ENCODE measurements at regions not wholly inside any gene's neighbourhood (a gene's known extent, or its start where the extent isn't known, plus 50 kb on each side); places are given as distances from the start of the nearest gene placed in this dataset.

DNA sequence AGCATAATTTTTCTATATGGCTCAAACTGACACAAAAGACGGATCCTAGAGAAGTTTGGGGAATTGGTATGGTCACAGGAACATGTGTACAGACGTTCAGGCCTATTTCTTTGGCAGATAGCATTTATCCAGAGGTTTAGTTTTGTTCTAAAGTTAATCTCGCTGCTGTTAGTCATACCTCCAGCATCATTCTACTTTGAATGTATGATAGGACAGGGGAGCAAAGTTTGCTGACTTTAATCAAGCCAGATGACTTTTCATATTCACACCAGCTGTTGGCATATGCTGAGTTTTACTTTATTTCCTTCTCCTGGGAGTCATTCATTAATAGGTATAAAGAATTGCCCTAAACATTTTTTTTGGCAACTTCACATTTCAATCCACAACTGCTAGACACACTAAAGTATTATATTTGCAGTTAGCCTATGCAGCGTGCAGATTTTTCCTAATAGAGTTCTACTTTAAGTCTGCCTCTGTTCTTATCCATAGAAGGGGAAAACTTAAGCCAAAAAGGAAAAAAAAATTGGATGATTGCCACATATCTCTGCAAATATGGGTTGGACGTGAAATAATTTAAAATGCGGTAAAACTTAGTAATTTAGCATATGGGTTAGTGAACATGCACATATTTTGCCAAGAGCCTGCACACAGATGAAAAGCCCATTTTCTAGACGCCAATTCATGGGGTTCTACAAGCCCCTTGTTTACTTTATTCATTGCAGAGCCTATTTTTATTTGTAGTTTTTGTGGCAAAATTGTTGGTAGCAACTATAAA, 213.1 kb downstream of the C7orf25 start:
- Histone ChIP-seq H3K27me3 (ENCODE audit: control insufficient read depth, insufficient read depth) (no peaks in the 10 kb centered on the region), H3K4me3 (ENCODE audit: low read length) (no peak overlapping the region), H3K9me3 (ENCODE audit: control insufficient read depth, low read length) (no peaks in the 10 kb centered on the region), H3K27ac (ENCODE audit: low read length) (no peak overlapping the region), H3K4me1 (ENCODE audit: control insufficient read depth, insufficient read depth, low read length) (peaks cover 2% of the 10 kb centered on the region)
- intact Hi-C loops (cut with DNase I), result no loop called here
- ATAC-seq, result no peak
- DNase-seq, result no peak
- WGBS, result 60% methylated on average over 7 of the region's 7 CpGs

DNA sequence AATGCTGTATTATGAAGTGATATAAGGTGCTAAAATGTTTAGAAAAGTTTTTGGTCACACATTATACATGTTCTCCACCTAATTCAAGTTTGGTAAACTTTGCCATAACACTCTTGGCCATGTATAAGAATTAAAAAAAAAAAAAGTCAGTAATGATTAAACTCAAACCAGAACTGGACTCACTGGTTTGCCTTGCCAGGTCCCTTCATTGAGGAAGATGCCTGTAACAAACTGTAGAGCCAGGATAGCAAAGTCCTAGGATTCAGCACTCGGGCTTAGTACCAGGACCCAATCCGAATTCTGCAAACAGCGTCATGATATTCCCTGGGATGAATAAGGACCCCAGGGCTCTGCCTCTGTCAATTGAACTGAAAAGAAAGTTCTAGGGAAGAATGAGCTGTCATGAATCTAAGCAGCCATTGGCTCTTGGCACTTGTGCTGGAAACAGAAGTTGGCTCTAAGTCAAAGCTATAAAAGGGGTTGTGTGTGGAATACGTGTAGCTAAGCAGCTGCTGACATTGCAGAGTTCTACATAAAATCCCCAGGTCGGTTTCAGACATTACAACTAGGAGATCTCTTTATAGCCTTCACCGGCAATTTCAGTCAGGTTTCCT, 216.9 kb downstream of the C7orf25 start:
- DNase-seq, result no peak
- no peak overlapping the region for H3K27ac ChIP-seq (ENCODE audit: low read length)
- H3K9me3 ChIP-seq (ENCODE audit: control insufficient read depth, low read length), result no peaks in the 10 kb centered on the region
- no peaks in the 10 kb centered on the region for H3K27me3 ChIP-seq (ENCODE audit: control insufficient read depth, insufficient read depth)
- intact Hi-C loops (cut with DNase I), result no loop called here
- peak in 1 of 2 donors; percentile 33 for ATAC-seq
- H3K4me3 ChIP-seq (ENCODE audit: low read length), result no peak overlapping the region
- WGBS, result 60% methylated on average over 6 of the region's 6 CpGs
- peaks cover 2% of the 10 kb centered on the region for H3K4me1 ChIP-seq (ENCODE audit: control insufficient read depth, insufficient read depth, low read length)

DNA sequence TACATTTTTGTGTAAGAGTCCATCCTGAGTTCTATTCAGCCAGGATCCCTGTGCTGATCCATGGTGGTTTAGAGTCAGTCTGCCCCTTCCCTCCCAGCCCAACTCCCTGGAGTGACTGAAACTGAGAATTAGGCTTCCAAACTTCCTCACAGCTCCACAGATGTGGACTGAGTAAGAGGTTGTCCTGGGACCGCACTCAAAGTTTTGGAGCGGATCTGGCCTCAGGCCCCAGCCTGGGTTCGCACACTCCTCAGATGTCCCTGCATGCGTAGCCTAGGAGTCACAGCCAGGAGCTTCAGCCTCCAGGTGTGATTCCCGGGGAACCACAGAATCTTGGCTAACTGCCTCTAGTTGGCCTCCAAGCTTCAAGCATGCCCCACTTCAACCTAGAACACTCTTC, 218.1 kb downstream of the C7orf25 start:
- intact Hi-C loops (cut with DNase I), result no loop called here
- no peak overlapping the region for H3K27ac ChIP-seq (ENCODE audit: low read length)
- no peak overlapping the region for H3K4me3 ChIP-seq (ENCODE audit: low read length)
- H3K27me3 ChIP-seq (ENCODE audit: control insufficient read depth, insufficient read depth), result no peaks in the 10 kb centered on the region
- peaks cover 2% of the 10 kb centered on the region for H3K4me1 ChIP-seq (ENCODE audit: control insufficient read depth, insufficient read depth, low read length)
- no peak for ATAC-seq
- no peak for DNase-seq
- WGBS, result 91% methylated on average over 5 of the region's 5 CpGs
- no peaks in the 10 kb centered on the region for H3K9me3 ChIP-seq (ENCODE audit: control insufficient read depth, low read length)

DNA sequence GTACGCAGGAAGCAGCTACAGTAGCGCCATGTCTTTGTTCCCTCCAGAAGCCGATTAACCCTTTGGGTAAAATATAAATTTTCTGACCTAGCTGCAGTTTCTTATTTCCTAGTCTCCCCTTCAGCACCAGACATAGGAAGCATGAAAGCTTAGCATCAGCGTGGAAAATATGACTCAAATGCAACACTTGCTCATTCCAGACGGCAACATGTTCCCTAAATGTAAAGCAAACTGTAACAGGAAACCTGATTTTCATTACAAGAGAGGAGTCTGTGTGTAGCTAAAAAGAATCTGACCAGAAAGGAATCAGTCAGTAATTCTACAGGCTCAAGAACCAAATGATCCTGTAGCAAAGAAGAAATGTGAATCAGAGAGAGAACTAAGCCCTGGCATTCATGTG, 219.2 kb downstream of the C7orf25 start:
- no peaks in the 10 kb centered on the region for H3K9me3 ChIP-seq (ENCODE audit: control insufficient read depth, low read length)
- H3K27ac ChIP-seq (ENCODE audit: low read length), result no peak overlapping the region
- no peak for DNase-seq
- 70% methylated on average over 5 of the region's 5 CpGs for WGBS
- peaks cover 2% of the 10 kb centered on the region for H3K4me1 ChIP-seq (ENCODE audit: control insufficient read depth, insufficient read depth, low read length)
- ATAC-seq, result no peak
- H3K27me3 ChIP-seq (ENCODE audit: control insufficient read depth, insufficient read depth), result no peaks in the 10 kb centered on the region
- intact Hi-C loops (cut with DNase I), result no loop called here
- no peak overlapping the region for H3K4me3 ChIP-seq (ENCODE audit: low read length)

DNA sequence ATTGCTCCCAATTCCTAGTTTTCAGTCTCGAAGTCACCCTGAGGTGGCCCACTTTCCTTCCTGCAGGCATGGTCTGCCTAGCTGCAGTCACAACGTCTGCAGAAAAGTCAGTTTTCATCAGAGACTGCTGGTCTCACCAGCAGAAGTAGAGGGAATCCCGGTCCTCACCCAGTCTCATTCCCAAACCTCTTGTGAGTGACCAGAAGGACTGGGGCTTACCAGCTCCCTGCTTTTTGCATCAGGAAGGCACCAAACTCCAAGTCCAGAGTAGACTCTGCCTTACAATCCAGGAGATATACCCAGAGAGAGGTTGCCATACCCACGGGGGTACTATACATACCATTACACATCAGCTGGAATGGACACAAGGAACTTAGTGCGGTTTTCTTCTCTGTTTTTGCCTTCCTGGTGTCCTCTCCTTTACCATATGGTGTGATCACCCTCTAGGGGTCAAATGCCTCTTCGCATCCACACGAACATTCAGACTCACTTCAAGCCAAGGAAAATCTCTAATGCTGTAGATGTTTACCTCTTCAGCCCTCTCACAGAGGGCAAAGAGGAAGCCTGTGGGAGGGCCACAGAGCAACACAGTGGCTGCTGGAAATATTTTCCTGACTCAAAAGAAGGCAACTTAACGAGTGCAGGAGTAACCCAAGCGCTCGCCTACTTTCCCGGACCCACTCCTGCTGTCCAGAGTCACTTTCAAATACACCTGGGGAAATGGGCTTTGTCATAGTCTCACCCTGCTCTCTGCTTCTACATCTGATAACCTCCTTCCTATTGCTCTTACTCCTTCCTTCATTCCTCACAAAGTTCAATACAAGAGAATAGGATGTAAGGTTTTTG, 220.9 kb downstream of the C7orf25 start:
- ATAC-seq, result peak; percentile 13 to 43
- no peak overlapping the region for H3K4me3 ChIP-seq (ENCODE audit: low read length)
- H3K27ac ChIP-seq (ENCODE audit: low read length), result no peak overlapping the region
- peaks cover 4% of the 10 kb centered on the region for H3K27me3 ChIP-seq (ENCODE audit: control insufficient read depth, insufficient read depth)
- no peaks in the 10 kb centered on the region for H3K9me3 ChIP-seq (ENCODE audit: control insufficient read depth, low read length)
- DNase-seq, result no peak
- intact Hi-C loops (cut with DNase I), result no loop called here
- WGBS, result 58% methylated on average over 11 of the region's 11 CpGs
- peaks cover 2% of the 10 kb centered on the region for H3K4me1 ChIP-seq (ENCODE audit: control insufficient read depth, insufficient read depth, low read length)

- 91% methylated on average over 1 of the region's 1 CpG for WGBS
- peaks cover 4% of the 10 kb centered on the region for H3K27me3 ChIP-seq (ENCODE audit: control insufficient read depth, insufficient read depth)
- DNase-seq (no peak), ATAC-seq (no peak)
- no peaks in the 10 kb centered on the region for H3K9me3 ChIP-seq (ENCODE audit: control insufficient read depth, low read length)
- intact Hi-C loops (cut with DNase I), result no loop called here
- no peaks in the 10 kb centered on the region for H3K4me1 ChIP-seq (ENCODE audit: control insufficient read depth, insufficient read depth, low read length)
- H3K27ac ChIP-seq (ENCODE audit: low read length), result no peak overlapping the region
- H3K4me3 ChIP-seq (ENCODE audit: low read length), result no peak overlapping the region
Measured at GRCh38 chr7:42689626-42690025, 222.2 kb downstream of the C7orf25 start.

DNA sequence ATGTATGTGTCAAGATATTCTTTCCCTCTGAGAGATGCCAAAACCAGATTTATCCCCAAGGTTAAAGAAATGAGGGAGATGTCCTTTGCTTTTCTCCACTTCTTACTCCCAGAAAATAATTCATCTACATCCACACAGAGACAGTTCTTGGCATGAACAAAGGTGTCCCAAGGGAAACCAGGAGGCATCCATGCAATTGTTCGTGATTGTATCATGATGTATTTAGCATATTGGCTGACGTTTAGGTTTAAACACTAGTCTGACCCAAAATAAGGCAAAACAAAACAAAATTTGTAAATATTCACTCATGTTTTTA, 223.9 kb downstream of the C7orf25 start:
- no peak overlapping the region for H3K4me3 ChIP-seq (ENCODE audit: low read length)

GRCh38 chr7:42687211-42688055, 224.4 kb downstream of the C7orf25 start:
- H3K27ac ChIP-seq (ENCODE audit: low read length), result no peak overlapping the region
- WGBS, result 61% methylated on average over 9 of the region's 9 CpGs
- peaks cover 4% of the 10 kb centered on the region for H3K27me3 ChIP-seq (ENCODE audit: control insufficient read depth, insufficient read depth)
- intact Hi-C loops (cut with DNase I), result no loop called here
- ATAC-seq (no peak), DNase-seq (no peak)
- H3K9me3 ChIP-seq (ENCODE audit: control insufficient read depth, low read length), result no peaks in the 10 kb centered on the region
- no peak overlapping the region for H3K4me3 ChIP-seq (ENCODE audit: low read length)
- no peaks in the 10 kb centered on the region for H3K4me1 ChIP-seq (ENCODE audit: control insufficient read depth, insufficient read depth, low read length)

More for the DNA sequence above, 223.9 kb downstream of the C7orf25 start:
- ATAC-seq (no peak), DNase-seq (no peak)
- H3K27ac ChIP-seq (ENCODE audit: low read length), result no peak overlapping the region
- intact Hi-C loops (cut with DNase I), result no loop called here
- no peaks in the 10 kb centered on the region for H3K4me1 ChIP-seq (ENCODE audit: control insufficient read depth, insufficient read depth, low read length)
- peaks cover 4% of the 10 kb centered on the region for H3K27me3 ChIP-seq (ENCODE audit: control insufficient read depth, insufficient read depth)
- 67% methylated on average over 2 of the region's 2 CpGs for WGBS
- no peaks in the 10 kb centered on the region for H3K9me3 ChIP-seq (ENCODE audit: control insufficient read depth, low read length)

GRCh38 chr7:42686594-42687156, 225.2 kb downstream of the C7orf25 start:
- WGBS, result 68% methylated on average over 12 of the region's 12 CpGs
- H3K27me3 ChIP-seq (ENCODE audit: control insufficient read depth, insufficient read depth), result peaks cover 4% of the 10 kb centered on the region
- H3K27ac ChIP-seq (ENCODE audit: low read length), result no peak overlapping the region
- H3K4me1 ChIP-seq (ENCODE audit: control insufficient read depth, insufficient read depth, low read length), result no peaks in the 10 kb centered on the region
- no peaks in the 10 kb centered on the region for H3K9me3 ChIP-seq (ENCODE audit: control insufficient read depth, low read length)
- DNase-seq, result no peak
- no peak overlapping the region for H3K4me3 ChIP-seq (ENCODE audit: low read length)
- intact Hi-C loops (cut with DNase I), result no loop called here
- ATAC-seq, result no peak

GRCh38 chr7:42685911-42686310, 226.0 kb downstream of the C7orf25 start:
- DNase-seq, result no peak
- WGBS, result 55% methylated on average over 9 of the region's 9 CpGs

More at GRCh38 chr7:42685911-42686310, 226.0 kb downstream of the C7orf25 start:
- Histone ChIP-seq H3K27me3 (ENCODE audit: control insufficient read depth, insufficient read depth) (peaks cover 4% of the 10 kb centered on the region), H3K9me3 (ENCODE audit: control insufficient read depth, low read length) (no peaks in the 10 kb centered on the region), H3K27ac (ENCODE audit: low read length) (no peak overlapping the region), H3K4me1 (ENCODE audit: control insufficient read depth, insufficient read depth, low read length) (no peaks in the 10 kb centered on the region), H3K4me3 (ENCODE audit: low read length) (no peak overlapping the region)
- intact Hi-C loops (cut with DNase I), result no loop called here
- ATAC-seq, result peak in 1 of 2 donors; percentile 16
